SK-N-SH treated with all-trans-retinoic acid at 6 μM for 48 hours (cell line): ENCODE measurements at regions not wholly inside any gene's neighbourhood (a gene's known extent, or its start where the extent isn't known, plus 50 kb on each side); places are given as distances from the start of the nearest gene placed in this dataset.

Source experiments
- ATAC-seq: fragments of 200-7000 bp; cut with Tn5 transposase; 3 replicates; pipeline ENCODE4 v1.9.1; 2020; ENCODE audit warnings: mild to moderate bottlenecking, moderate library complexity
- ARNTL ChIP-seq: fragments of 450-650 bp; formaldehyde crosslinking; IDR thresholded peaks from 2 replicates; pipeline ENCODE4 v1.5.0; 2020; ENCODE audit warnings: low read depth, mild to moderate bottlenecking, moderate library complexity, borderline replicate concordance
- BACH2 ChIP-seq: fragments of 250-450 bp; sonication (Bioruptor Pico); IDR thresholded peaks from 2 replicates; pipeline ENCODE4 v1.9.0; 2021; ENCODE audit warnings: mild to moderate bottlenecking, borderline replicate concordance
- CREB5 ChIP-seq: fragments of 250-450 bp; sonication (Bioruptor Pico); IDR thresholded peaks from 2 replicates; pipeline ENCODE4 v1.5.1; 2020; ENCODE audit warnings: low read depth, mild to moderate bottlenecking, moderate library complexity
- CSDC2 ChIP-seq: fragments of 250-450 bp; sonication (Bioruptor Pico); IDR thresholded peaks from 2 replicates; pipeline ENCODE4 v1.5.0; 2020; ENCODE audit warnings: mild to moderate bottlenecking, moderate library complexity
- CSRNP3 ChIP-seq: fragments of 250-450 bp; sonication (Bioruptor Pico); IDR thresholded peaks from 2 replicates; pipeline ENCODE4 v1.5.1; 2021; ENCODE audit warnings: mild to moderate bottlenecking, moderate library complexity
- ESRRG ChIP-seq: fragments of 250-450 bp; sonication (Bioruptor Pico); IDR thresholded peaks from 2 replicates; pipeline ENCODE4 v1.6.1; 2021; ENCODE audit warnings: mild to moderate bottlenecking
- OSR1 ChIP-seq: fragments of 250-450 bp; sonication (Bioruptor Pico); IDR thresholded peaks from 2 replicates; pipeline ENCODE4 v1.8.0; 2022; ENCODE audit warnings: moderate library complexity, mild to moderate bottlenecking, inconsistent platforms
- PATZ1 ChIP-seq: fragments of 250-450 bp; sonication (Bioruptor Pico); IDR thresholded peaks from 2 replicates; pipeline ENCODE4 v1.8.0; 2020; ENCODE audit warnings: mild to moderate bottlenecking, moderate library complexity, borderline replicate concordance
- RARB ChIP-seq: fragments of 250-450 bp; sonication (Bioruptor Pico); IDR thresholded peaks from 2 replicates; pipeline ENCODE4 v1.8.0; 2021; ENCODE audit warnings: mild to moderate bottlenecking, moderate library complexity
- SNAI2 ChIP-seq: fragments of 250-450 bp; sonication (Bioruptor Pico); IDR thresholded peaks from 2 replicates; pipeline ENCODE4 v1.5.0; 2020; ENCODE audit warnings: mild to moderate bottlenecking, moderate library complexity
- TCF4 ChIP-seq: fragments of 250-450 bp; sonication (Bioruptor Pico); IDR thresholded peaks from 2 replicates; pipeline ENCODE4 v1.8.0; 2021; ENCODE audit warnings: mild to moderate bottlenecking, moderate library complexity, borderline replicate concordance
- TOX ChIP-seq: fragments of 250-450 bp; sonication (Bioruptor Pico); IDR thresholded peaks from 2 replicates; pipeline ENCODE4 v1.8.0; 2021; ENCODE audit warnings: mild to moderate bottlenecking, moderate library complexity, borderline replicate concordance
- TSHZ2 ChIP-seq: fragments of 250-450 bp; sonication (Bioruptor Pico); IDR thresholded peaks from 2 replicates; pipeline ENCODE4 v1.5.0; 2020; ENCODE audit warnings: mild to moderate bottlenecking, moderate library complexity
- ZC3H10 ChIP-seq: fragments of 250-450 bp; sonication (Bioruptor Pico); IDR thresholded peaks from 2 replicates; pipeline ENCODE4 v1.5.1; 2021; ENCODE audit warnings: mild to moderate bottlenecking, moderate library complexity
- ZFP3 ChIP-seq: fragments of 250-450 bp; sonication (Bioruptor Pico); IDR thresholded peaks from 2 replicates; pipeline ENCODE4 v1.5.0; 2020; ENCODE audit warnings: mild to moderate bottlenecking, moderate library complexity
- ZFP30 ChIP-seq: fragments of 450-650 bp; formaldehyde crosslinking; IDR thresholded peaks from 2 replicates; pipeline ENCODE4 v1.5.0; 2022; ENCODE audit warnings: mild to moderate bottlenecking, moderate library complexity
- ZNF565 ChIP-seq: fragments of 450-650 bp; formaldehyde crosslinking; conservative IDR thresholded peaks from 2 replicates; pipeline ENCODE4 v1.5.0; 2020; ENCODE audit warnings: low read depth, mild to moderate bottlenecking, moderate library complexity
- ZNF70 ChIP-seq: fragments of 450-650 bp; formaldehyde crosslinking; IDR thresholded peaks from 2 replicates; pipeline ENCODE4 v1.5.0; 2020; ENCODE audit warnings: mild to moderate bottlenecking, moderate library complexity
- ZNF8 ChIP-seq: fragments of 450-650 bp; formaldehyde crosslinking; IDR thresholded peaks from 2 replicates; pipeline ENCODE4 v1.5.0; 2020; ENCODE audit warnings: mild to moderate bottlenecking, moderate library complexity

- TF ChIP-seq TSHZ2 (CRISPR knock-in tag) (peak; percentile 90), PATZ1 (CRISPR knock-in tag) (no peak), TOX (CRISPR knock-in tag) (no peak), ESRRG (CRISPR knock-in tag) (peak; percentile 15; the same call in 1 of the 2 replicates), TCF4 (CRISPR knock-in tag) (peak; percentile 83; the same call in 1 of the 2 replicates), ZNF565 (CRISPR knock-in tag) (no peak)
Measured at GRCh38 chr10:78260141-78260540, 226.5 kb downstream of the RPS24 start (continued).

GRCh38 chr10:78260680-78261079 lies 227.0 kb downstream of the RPS24 start:
- ATAC-seq: no peak
- TF ChIP-seq RARB (CRISPR knock-in tag) (no peak), ARNTL (no peak), ZFP30 (CRISPR knock-in tag) (no peak), SNAI2 (CRISPR knock-in tag) (no peak), TOX (CRISPR knock-in tag) (no peak), OSR1 (CRISPR knock-in tag) (no peak), ZNF8 (CRISPR knock-in tag) (no peak), BACH2 (CRISPR knock-in tag) (no peak), CREB5 (CRISPR knock-in tag) (no peak), PATZ1 (CRISPR knock-in tag) (no peak)
- TF ChIP-seq, all 23 proteins: peak for 0

GRCh38 chr10:78261291-78261690 lies 227.6 kb downstream of the RPS24 start:
- no peak for ATAC-seq
- no peak for TF ChIP-seq TOX (CRISPR knock-in tag)

GRCh38 chr10:78262860-78263259 lies 229.2 kb downstream of the RPS24 start:
- no peak for ATAC-seq

GRCh38 chr10:78263521-78263988 lies 229.9 kb downstream of the RPS24 start:
- peak; percentile 65 for ATAC-seq
- TF ChIP-seq TOX (CRISPR knock-in tag): no peak
- TF ChIP-seq TSHZ2 (CRISPR knock-in tag): no peak
- TF ChIP-seq ZNF565 (CRISPR knock-in tag): no peak
- no peak for TF ChIP-seq ESRRG (CRISPR knock-in tag)
- no peak for TF ChIP-seq ZC3H10 (CRISPR knock-in tag)
- no peak for TF ChIP-seq BACH2 (CRISPR knock-in tag)
- TF ChIP-seq ZNF70 (CRISPR knock-in tag): no peak
- TF ChIP-seq ZNF8 (CRISPR knock-in tag): no peak
- no peak for TF ChIP-seq ZFP30 (CRISPR knock-in tag)
- no peak for TF ChIP-seq ZFP3
- no peak for TF ChIP-seq CSRNP3 (CRISPR knock-in tag)
- TF ChIP-seq CREB5 (CRISPR knock-in tag): no peak

More at GRCh38 chr10:78262860-78263259, 229.2 kb downstream of the RPS24 start:
- no peak for TF ChIP-seq SNAI2 (CRISPR knock-in tag)
- TF ChIP-seq CSDC2: no peak
- TF ChIP-seq ZFP3: no peak
- no peak for TF ChIP-seq ZNF70 (CRISPR knock-in tag)
- no peak for TF ChIP-seq OSR1 (CRISPR knock-in tag)
- TF ChIP-seq ZNF8 (CRISPR knock-in tag): no peak
- no peak for TF ChIP-seq ZC3H10 (CRISPR knock-in tag)
- TF ChIP-seq ESRRG (CRISPR knock-in tag): no peak
- TF ChIP-seq ZFP30 (CRISPR knock-in tag): no peak
